HG03135 (cell line): ENCODE measurements at regions not wholly inside any gene's neighbourhood (a gene's known extent, or its start where the extent isn't known, plus 50 kb on each side); places are given as distances from the start of the nearest gene placed in this dataset.

Source experiments
- ATAC-seq: cut with Tn5 transposase; IDR thresholded peaks from one replicate; pipeline ENCODE4 v1.9.1; 2021; ENCODE audit warnings: mild to moderate bottlenecking, moderate library complexity; ENCODE audit not compliant: unreplicated experiment

DNA sequence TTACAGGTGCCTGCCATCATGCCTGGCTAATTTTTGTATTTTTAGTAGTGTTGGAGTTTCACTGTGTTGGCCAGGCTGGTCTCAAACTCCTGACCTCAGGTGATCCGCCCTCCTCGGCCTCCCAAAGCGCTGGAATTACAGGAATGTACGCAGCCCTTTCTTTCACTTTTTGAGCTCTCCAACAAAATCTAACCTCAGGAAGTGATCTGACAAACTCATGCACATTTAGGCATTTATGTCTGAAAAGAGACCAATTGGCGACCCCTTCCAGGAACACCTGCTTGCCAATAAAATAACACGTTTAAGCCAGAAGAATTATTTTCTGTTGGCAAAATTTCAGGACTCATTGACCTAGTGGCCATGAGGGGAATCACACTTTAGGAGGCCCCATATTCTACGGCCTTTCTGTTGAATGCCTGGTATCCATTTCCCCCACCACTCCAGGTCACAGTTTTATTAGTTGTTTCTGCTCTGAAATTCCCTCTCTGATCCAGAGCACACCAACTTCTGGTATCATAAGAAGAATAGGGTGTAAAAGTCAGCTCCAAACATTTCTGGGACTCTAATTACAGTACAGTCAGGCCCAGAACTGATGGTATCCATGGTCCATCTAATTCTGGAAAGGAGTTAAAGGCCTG is 65.8 kb upstream of the FRMD4A start:
- ATAC-seq, result no peak

DNA sequence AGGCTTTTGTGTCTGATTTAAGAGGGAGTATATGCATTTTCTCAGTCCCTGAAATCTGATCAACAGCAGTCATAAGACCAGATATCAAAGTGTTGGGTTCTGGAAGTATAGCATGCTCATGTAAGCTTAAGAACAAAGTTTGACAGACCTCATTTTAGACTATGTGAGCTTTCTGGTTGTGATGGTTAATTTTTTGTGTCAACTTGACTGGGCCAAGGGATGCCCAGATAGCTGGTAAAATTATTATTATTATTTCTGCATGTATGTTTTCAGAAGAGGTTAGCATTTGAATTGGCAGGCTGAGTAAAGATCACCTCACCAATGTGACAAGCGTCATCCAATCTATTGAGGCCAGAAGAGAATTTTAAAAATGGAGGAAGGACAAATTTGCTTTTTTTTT is 63.5 kb upstream of the FRMD4A start:
- ATAC-seq, result no peak

DNA sequence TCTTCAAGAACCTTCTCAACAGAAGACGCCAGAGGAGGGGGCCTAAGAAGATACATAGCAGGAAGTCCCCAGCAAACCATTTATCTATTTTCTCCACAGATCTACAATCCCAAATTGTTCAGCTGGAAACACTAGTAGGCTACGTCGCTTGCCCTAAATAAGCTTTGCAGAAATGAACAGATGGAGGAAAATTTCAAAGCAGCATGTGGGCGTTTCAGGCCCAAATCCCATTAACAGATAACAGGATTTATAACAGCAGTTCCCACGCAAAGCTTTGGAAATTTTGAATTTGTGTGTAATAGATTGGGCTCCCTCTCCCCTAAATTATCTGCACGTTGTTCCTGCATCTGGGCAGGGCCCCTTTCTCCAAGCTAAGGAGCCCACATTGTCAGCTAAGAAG is 60.6 kb upstream of the FRMD4A start:
- no peak for ATAC-seq

DNA sequence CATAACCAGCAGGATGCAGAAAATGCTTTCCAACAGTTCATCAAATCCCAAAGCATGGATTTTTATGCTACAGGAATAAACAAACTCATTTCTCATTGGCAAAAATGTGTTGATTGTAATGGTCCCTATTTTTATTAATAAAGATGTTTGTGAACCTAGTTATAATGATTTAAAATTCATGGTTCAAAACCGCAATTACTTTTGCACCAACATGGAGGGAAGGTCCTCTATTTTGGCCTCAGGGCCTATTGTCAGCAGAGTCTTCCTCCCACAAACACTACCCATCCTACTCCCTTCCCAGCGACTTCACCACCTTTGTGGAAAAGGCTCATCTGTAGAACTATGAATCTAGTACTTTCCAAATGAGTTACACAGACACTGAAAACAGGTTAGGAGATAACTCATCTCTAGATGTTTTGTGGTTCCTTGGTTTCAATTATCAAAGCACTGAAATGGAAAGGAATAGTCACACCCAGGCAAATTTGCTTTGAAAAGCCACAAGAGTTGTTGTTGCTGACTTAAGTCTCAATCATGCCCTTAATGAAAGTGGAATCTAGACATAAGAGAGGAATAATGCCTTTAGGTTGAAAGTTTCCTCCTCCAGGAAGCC is 59.4 kb upstream of the FRMD4A start:
- ATAC-seq, result peak; percentile 88

DNA sequence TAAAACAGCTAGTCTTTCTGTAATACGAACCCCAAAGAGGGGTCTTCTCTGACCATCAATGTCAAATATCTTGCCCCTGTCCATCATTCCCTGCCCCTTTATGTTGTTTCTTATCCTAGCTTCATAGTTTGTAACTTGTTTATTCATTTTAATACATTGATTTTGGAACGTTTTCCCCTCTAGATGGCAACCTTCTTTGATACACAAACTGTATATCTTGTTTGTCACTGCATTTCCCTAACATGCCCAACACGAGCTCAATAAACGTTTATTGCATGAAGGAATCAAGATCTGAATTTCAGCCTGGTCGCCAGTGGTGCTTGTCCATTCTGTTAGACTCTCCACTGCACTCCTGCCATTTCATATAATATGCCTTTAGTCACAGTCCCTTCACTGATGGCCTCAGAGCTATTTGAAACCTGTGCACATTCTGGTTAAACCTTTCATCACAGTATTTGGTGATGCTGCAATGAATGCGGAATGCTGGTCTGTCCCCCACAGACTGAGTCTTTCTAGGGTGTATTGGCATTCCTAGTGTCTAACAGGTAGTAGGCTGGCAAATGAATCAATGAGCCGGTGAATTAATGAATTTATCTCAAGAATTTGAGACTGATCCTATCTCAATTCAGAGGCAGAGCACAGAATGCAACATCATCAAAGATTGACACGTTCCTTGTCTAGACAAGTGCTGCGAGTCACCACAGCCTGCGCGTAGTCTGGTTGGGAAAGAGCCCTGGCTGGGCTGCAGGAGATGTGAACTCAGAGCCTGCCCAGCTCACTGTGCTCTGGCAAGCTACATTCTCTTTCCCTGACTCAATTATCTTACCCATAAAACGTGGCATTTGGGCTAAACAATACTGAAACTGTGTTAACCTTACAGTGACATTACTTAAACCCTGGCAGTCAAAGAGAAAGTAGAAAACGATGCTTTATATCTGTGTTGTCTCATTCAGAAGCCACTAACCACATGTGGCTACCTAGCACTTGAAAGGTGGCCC is 55.2 kb upstream of the FRMD4A start:
- no peak for ATAC-seq

DNA sequence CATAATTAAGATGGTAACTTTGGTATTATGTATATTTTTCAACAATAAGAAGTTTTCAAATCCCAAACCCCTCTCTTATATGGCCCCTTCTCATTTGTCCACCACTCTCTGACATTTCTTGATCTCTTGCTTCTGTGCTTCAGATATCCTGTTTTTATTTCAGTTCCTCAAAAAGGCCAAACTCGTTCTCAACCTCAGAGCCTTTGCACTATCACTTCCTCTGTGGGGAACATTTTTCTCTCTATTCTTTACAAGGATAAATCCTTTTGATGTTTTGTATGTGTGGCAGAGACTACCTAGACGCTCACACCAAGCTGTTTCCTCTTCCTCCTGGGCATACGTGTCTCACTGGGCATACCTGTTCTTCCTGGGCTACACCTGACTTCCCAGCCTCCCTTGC is 54.2 kb upstream of the FRMD4A start:
- ATAC-seq, result no peak

DNA sequence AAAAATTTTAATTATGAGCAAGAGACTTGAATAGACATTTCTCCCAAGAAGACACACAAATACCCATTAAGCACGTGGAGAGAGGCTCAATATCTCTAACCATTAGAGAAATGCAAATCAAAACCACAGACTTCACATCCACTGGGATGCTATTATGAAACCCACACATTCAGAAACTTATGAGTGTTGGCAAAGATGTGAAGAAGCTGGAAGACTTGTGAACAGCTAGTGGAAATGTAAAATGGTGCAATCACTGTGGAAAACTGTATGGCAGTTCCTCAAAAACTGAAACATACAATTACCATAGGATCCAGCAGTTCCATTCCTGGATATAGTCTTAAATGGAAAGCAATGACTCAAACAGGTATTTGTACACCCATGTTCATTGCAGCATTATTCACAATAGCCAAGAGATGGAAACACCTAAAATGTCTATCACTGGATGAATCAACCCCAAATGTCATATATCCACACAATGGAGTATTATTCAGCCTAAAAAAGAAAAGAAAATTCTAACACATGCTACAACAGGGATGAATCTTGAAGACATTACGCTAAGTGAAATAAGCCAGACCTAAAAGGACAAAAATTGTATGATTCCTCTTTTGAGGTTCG is 53.5 kb upstream of the FRMD4A start:
- no peak for ATAC-seq

DNA sequence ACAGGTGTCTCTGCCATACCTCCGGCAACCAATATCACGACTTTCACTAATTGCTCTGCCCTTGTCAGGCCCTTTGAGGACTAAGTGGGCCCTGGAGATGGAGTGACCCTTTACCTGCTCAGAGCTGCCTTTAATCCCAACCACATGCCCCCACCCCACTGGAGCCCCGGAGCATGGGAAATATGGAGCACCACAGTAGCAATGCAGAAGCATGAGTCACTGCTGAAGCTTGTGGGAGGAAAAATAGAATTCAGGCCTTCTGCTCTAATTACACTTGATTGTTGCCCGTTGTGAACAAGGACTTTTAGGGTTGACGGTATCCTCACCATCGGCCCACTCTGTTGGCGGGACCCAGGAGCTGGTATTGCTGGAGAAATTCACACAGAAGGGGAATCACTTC is 52.5 kb upstream of the FRMD4A start:
- no peak for ATAC-seq

DNA sequence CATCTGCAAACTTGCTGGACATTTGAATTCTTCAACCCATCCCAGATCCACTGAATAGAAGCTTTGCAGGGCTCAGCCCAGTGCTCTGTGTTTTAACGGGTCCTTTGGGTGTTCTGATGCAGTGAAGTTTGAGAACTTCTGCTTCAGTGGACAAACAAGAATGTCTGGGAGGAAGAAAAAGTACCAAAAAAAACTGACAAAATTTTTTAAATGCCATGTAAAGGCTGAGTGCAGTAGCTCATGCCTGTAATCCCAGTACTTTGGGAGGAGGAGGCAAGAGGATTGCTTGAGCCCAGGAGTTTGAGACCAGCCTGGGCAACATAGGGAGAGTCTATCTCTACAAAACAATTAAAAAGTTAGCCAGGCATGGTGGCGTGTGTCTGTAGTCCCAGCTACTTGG is 51.8 kb upstream of the FRMD4A start:
- no peak for ATAC-seq

DNA sequence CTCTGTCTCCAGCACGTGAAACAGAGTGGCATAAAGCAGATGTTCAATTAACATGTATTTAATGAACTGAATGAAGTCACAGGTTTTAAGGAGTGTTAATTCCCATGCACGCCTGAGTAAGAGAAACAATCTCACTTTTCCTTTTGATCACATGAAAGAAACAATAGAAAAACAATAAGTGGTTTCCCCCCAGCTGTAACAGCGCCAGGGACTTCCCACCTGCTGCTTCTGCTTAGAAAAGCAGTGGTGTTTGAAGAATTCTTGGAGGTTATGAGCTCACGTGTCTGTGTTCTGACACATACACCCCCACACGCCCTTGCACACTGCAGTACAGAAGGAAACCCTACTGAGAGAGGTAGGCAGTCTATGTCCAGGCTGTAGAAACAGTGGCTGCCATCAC is 51.3 kb upstream of the FRMD4A start:
- ATAC-seq, result peak; percentile 64

DNA sequence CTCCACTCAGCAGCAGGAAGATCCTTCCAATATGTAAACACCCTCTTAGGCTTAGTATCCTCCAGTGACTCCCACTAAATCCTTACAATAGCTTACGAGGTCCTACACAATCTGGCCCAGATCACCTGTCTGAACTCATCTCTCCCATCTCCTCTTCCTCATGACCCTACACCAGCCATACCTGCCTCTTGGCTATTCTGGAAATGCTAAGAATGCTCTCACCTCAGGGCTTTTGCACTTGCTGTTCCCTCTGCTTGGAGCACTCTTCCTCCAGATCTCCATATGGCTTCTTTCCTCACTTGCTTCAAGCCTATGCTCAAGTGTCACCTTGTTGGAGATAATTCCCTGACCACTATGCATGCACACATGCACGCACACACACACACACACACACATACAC is 50.8 kb upstream of the FRMD4A start:
- no peak for ATAC-seq

DNA sequence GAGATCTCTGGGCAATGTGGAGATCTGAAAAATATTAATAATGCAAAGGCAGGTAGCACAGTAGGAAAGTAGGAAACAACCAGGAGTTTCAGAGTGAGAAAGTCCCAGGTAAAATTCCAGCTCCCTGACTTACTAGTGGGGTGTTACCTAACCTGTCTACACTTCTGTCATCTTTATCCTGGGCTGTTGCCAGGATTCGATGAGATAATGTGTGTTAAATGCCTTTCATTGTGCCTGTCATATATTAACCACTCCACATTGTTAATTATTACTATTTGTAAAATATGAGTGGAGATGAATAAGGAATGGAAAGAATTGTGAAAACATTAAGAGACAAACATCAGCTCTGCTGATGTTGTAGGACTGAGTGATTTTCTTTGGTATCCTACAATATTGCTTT is 50.0 kb upstream of the FRMD4A start:
- no peak for ATAC-seq
